HCT116 (cell line): ENCODE measurements at regions not wholly inside any gene's neighbourhood (a gene's known extent, or its start where the extent isn't known, plus 50 kb on each side); places are given as distances from the start of the nearest gene placed in this dataset.

Experiments used
- ATAC-seq: fragments of 200-7000 bp; cut with Tn5 transposase; 2 replicates; pipeline ENCODE4 v1.9.1; 2020; ENCODE audit warnings: mild to moderate bottlenecking, moderate library complexity
- BruUV-seq: library from RNA; stranded (reverse); fragments of 400-500 nt; replicated peaks from 2 replicates; lab custom pipeline; 2021; lab: Mats Ljungman, UMichigan
- CTCF ChIA-PET: fragments of 300-600 bp; sonication (Branson Sonifier 250); formaldehyde crosslinking; loops from one replicate; lab custom pipeline; 2021; ENCODE audit warnings: antibody characterized with exemption; lab: Charles Lee
- POLR2A ChIA-PET: fragments of 300-600, 350-600 bp; sonication (Branson Sonifier 250); formaldehyde crosslinking; loops from one replicate; lab custom pipeline; 2021; ENCODE audit warnings: antibody characterized with exemption; lab: Charles Lee
- RAD21 ChIA-PET, 2 experiments: fragments of 300-600 bp; sonication (Branson Sonifier 250); formaldehyde crosslinking; loops; one replicate each; lab custom pipeline; 2023; ENCODE audit warnings: low total read pairs in 2 of 2; ENCODE audit not compliant: uncharacterized antibody in 2 of 2, unreplicated experiment in 2 of 2, low non-redundant PET in 1 of 2; lab: Charles Lee
- DNase-seq: peaks from one replicate; pipeline ENCODE4 v3.0.0-alpha.2; 2010; ENCODE audit warnings: low read depth, low spot score
- H2AFZ ChIP-seq: fragments of 200-600 bp; shearing (Covaris generic), sonication (generic); 2 replicates; pipeline ENCODE4 v1.6.1; 2017; ENCODE audit warnings: low read depth, mixed run types, mixed read lengths, antibody characterized with exemption, low read length; ENCODE audit not compliant: poor library complexity, severe bottlenecking
- H3K27ac ChIP-seq: 2 replicates; pipeline ENCODE4 v1.5.1; 2012; ENCODE audit warnings: low read depth, low read length
- H3K27me3 ChIP-seq: fragments of 200-600 bp; sonication (generic); 2 replicates; pipeline ENCODE4 v1.6.1; 2016; ENCODE audit warnings: mixed run types, low read length, mixed read lengths; ENCODE audit not compliant: insufficient read depth
- H3K36me3 ChIP-seq, 2 experiments: fragments of 200-500 bp in 1 of 2; fragments of 200-600 bp in 1 of 2; sonication (Bioruptor generic) in 1 of 2; sonication (generic) in 1 of 2; 2 replicates each; pipeline versions ENCODE4 v1.5.1 to v1.6.1; 2014 to 2016; ENCODE audit warnings: low read length in 2 of 2, inconsistent platforms in 1 of 2, mixed read lengths in 1 of 2, mixed run types in 1 of 2; ENCODE audit not compliant: insufficient read depth in 2 of 2, control insufficient read depth in 1 of 2
- H3K4me1 ChIP-seq, 2 experiments: fragments of 200-600 bp in 1 of 2; sonication (generic) in 1 of 2; 2 replicates each; pipeline versions ENCODE4 v1.5.1 to v1.6.1; 2012 to 2017; ENCODE audit warnings: low read length in 2 of 2, inconsistent platforms in 1 of 2, mild to moderate bottlenecking in 1 of 2, mixed read lengths in 1 of 2, mixed run types in 1 of 2, moderate library complexity in 1 of 2; ENCODE audit not compliant: insufficient read depth in 2 of 2, control insufficient read depth in 1 of 2
- H3K4me2 ChIP-seq: fragments of 200-600 bp; sonication (generic); 2 replicates; pipeline ENCODE4 v1.6.1; 2017; ENCODE audit warnings: mixed run types, low read length, mixed read lengths
- H3K4me3 ChIP-seq, 2 experiments: fragments of 200-600 bp in 1 of 2; sonication (generic) in 1 of 2; replicated peaks in 1 of 2; 2 replicates each; pipeline ENCODE4 v1.5.1; 2011 to 2016; ENCODE audit warnings: low read length in 2 of 2, control low read depth in 1 of 2, low read depth in 1 of 2, mild to moderate bottlenecking in 1 of 2, mixed read lengths in 1 of 2, mixed run types in 1 of 2
- H3K79me2 ChIP-seq: fragments of 200-600 bp; sonication (generic); 2 replicates; pipeline ENCODE4 v1.6.1; 2017; ENCODE audit warnings: mild to moderate bottlenecking, mixed run types, low read length, moderate library complexity, mixed read lengths; ENCODE audit not compliant: insufficient read depth
- H3K9ac ChIP-seq: fragments of 200-600 bp; sonication (generic); 2 replicates; pipeline ENCODE4 v1.6.1; 2016; ENCODE audit warnings: low read length, mixed read lengths
- H3K9me2 ChIP-seq: fragments of 200-600 bp; sonication (generic), shearing (Covaris generic); 2 replicates; pipeline ENCODE4 v1.6.1; 2017; ENCODE audit warnings: mixed run types, mild to moderate bottlenecking, moderate library complexity; ENCODE audit not compliant: insufficient read depth
- H3K9me3 ChIP-seq, 2 experiments: fragments of 200-500 bp in 1 of 2; fragments of 200-600 bp in 1 of 2; sonication (Bioruptor generic) in 1 of 2; sonication (generic) in 1 of 2; 2 replicates each; pipeline ENCODE4 v1.6.1; 2014 to 2017; ENCODE audit warnings: low read length in 2 of 2, mixed read lengths in 2 of 2, inconsistent platforms in 1 of 2, low read depth in 1 of 2, mild to moderate bottlenecking in 1 of 2, mixed run types in 1 of 2, moderate library complexity in 1 of 2; ENCODE audit not compliant: control insufficient read depth in 1 of 2, insufficient read depth in 1 of 2
- H4K20me1 ChIP-seq: fragments of 200-600 bp; sonication (generic), shearing (Covaris generic); 2 replicates; pipeline ENCODE4 v1.6.1; 2017; ENCODE audit warnings: mixed run types, mild to moderate bottlenecking, moderate library complexity; ENCODE audit not compliant: insufficient read depth
- CEBPB ChIP-seq: IDR thresholded peaks from 2 replicates; pipeline ENCODE4 v1.6.1; 2012; ENCODE audit warnings: low read depth
- EZH2 ChIP-seq: fragments of 200-600 bp; sonication (generic); IDR thresholded peaks from 2 replicates; pipeline ENCODE4 v1.6.1; 2017; ENCODE audit warnings: antibody characterized with exemption, mixed run types
- FOSL1 ChIP-seq: IDR thresholded peaks from 2 replicates; pipeline ENCODE4 v1.6.1; 2012; ENCODE audit warnings: low read depth
- JUND ChIP-seq: IDR thresholded peaks from 2 replicates; pipeline ENCODE4 v1.6.1; 2012
- POLR2AphosphoS5 ChIP-seq: IDR thresholded peaks from 2 replicates; pipeline ENCODE4 v1.6.1; 2011; ENCODE audit warnings: mild to moderate bottlenecking, low read depth, low read length, moderate library complexity
- RAD21 ChIP-seq: IDR thresholded peaks from 2 replicates; pipeline ENCODE4 v1.6.1; 2012; ENCODE audit warnings: low read depth, mild to moderate bottlenecking
- SIN3A ChIP-seq: IDR thresholded peaks from 2 replicates; pipeline ENCODE4 v1.6.1; 2012; ENCODE audit warnings: low read depth
- TCF7L2 ChIP-seq: IDR thresholded peaks from 2 replicates; pipeline ENCODE4 v1.7.0; 2011; ENCODE audit warnings: borderline replicate concordance, inconsistent platforms; ENCODE audit not compliant: insufficient read depth, insufficient read length; ENCODE audit errors: extremely low read depth
- YY1 ChIP-seq: IDR thresholded peaks from 2 replicates; pipeline ENCODE4 v1.6.1; 2011; ENCODE audit warnings: low read length, low read depth, moderate library complexity, mild to moderate bottlenecking; ENCODE audit not compliant: insufficient replicate concordance; ENCODE audit errors: extremely low read depth
- ZNF274 ChIP-seq: fragments of 200-500 bp; sonication (Bioruptor generic); IDR thresholded peaks from 2 replicates; pipeline ENCODE4 v1.6.1; 2014; ENCODE audit warnings: mild to moderate bottlenecking, low read depth, low read length, inconsistent platforms
- intact Hi-C: fragments of 100-400 bp; cut with micrococcal nuclease; formaldehyde crosslinking; loops from 2 replicates; pipeline ENCODE4 v1.10.0; 2022
- TF ChIP-seq, protein P1 (sequence below): IDR thresholded peaks from 2 replicates; pipeline ENCODE4 v1.6.1; 2012; ENCODE audit warnings: low read depth
- TF ChIP-seq, protein P2 (sequence below), 3 experiments: fragments of 200-600 bp in 1 of 3; sonication (generic) in 1 of 3; IDR thresholded peaks in 2 of 3; conservative IDR thresholded peaks in 1 of 3; 2 replicates each; pipeline ENCODE4 v1.5.1; 2012 to 2017; ENCODE audit warnings: low read depth in 2 of 3, low read length in 2 of 3, antibody characterized with exemption in 1 of 3, borderline replicate concordance in 1 of 3, control low read depth in 1 of 3, mild to moderate bottlenecking in 1 of 3, mixed read lengths in 1 of 3, mixed run types in 1 of 3, moderate library complexity in 1 of 3; ENCODE audit not compliant: insufficient read depth in 1 of 3
- TF ChIP-seq, protein P3 (sequence below): IDR thresholded peaks from 2 replicates; pipeline ENCODE4 v1.6.1; 2011; ENCODE audit warnings: mild to moderate bottlenecking, low read length, moderate library complexity; ENCODE audit not compliant: insufficient replicate concordance; ENCODE audit errors: extremely low read depth

DNA sequence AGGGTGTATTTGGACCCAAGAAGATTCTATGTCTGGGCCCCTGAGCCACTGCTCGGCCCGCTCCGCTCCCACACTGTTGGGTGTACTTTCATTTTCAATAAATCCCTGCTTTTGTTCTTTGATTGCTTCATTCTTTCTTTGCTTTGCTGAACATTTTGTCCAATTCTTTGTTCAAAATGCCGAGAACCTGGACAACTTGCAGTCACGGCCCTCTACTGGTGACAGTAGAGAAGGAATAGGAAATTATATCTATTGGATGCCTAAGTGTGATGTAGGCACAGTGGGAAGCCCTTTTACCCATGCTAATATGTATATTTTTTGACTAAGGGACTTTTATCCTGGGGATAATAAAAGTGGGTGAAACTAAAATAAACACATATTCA is 340.8 kb downstream of the LRRC3B start:
- POLR2A ChIA-PET, result no interaction called here
- Histone ChIP-seq H3K4me3 (no peak overlapping the region), H4K20me1 (no peaks in the 10 kb centered on the region), H3K9me3 (no peaks in the 10 kb centered on the region)
- DNase-seq, result no peak
- TF ChIP-seq, protein P1, sequence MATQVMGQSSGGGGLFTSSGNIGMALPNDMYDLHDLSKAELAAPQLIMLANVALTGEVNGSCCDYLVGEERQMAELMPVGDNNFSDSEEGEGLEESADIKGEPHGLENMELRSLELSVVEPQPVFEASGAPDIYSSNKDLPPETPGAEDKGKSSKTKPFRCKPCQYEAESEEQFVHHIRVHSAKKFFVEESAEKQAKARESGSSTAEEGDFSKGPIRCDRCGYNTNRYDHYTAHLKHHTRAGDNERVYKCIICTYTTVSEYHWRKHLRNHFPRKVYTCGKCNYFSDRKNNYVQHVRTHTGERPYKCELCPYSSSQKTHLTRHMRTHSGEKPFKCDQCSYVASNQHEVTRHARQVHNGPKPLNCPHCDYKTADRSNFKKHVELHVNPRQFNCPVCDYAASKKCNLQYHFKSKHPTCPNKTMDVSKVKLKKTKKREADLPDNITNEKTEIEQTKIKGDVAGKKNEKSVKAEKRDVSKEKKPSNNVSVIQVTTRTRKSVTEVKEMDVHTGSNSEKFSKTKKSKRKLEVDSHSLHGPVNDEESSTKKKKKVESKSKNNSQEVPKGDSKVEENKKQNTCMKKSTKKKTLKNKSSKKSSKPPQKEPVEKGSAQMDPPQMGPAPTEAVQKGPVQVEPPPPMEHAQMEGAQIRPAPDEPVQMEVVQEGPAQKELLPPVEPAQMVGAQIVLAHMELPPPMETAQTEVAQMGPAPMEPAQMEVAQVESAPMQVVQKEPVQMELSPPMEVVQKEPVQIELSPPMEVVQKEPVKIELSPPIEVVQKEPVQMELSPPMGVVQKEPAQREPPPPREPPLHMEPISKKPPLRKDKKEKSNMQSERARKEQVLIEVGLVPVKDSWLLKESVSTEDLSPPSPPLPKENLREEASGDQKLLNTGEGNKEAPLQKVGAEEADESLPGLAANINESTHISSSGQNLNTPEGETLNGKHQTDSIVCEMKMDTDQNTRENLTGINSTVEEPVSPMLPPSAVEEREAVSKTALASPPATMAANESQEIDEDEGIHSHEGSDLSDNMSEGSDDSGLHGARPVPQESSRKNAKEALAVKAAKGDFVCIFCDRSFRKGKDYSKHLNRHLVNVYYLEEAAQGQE, result no peak
- TF ChIP-seq POLR2AphosphoS5, result no peak
- 0 out of 2 replicates have a peak, but pooled peaks have one; percentile 5 for TF ChIP-seq RAD21
- TF ChIP-seq TCF7L2, result no peak
- no peak for TF ChIP-seq ZNF274
- TF ChIP-seq, protein P2, sequence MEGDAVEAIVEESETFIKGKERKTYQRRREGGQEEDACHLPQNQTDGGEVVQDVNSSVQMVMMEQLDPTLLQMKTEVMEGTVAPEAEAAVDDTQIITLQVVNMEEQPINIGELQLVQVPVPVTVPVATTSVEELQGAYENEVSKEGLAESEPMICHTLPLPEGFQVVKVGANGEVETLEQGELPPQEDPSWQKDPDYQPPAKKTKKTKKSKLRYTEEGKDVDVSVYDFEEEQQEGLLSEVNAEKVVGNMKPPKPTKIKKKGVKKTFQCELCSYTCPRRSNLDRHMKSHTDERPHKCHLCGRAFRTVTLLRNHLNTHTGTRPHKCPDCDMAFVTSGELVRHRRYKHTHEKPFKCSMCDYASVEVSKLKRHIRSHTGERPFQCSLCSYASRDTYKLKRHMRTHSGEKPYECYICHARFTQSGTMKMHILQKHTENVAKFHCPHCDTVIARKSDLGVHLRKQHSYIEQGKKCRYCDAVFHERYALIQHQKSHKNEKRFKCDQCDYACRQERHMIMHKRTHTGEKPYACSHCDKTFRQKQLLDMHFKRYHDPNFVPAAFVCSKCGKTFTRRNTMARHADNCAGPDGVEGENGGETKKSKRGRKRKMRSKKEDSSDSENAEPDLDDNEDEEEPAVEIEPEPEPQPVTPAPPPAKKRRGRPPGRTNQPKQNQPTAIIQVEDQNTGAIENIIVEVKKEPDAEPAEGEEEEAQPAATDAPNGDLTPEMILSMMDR (IDR thresholded peaks at IDR 0.05 in 2 of 3, conservative IDR thresholded peaks at IDR 0.05 in 1 of 3; ENCODE audit: borderline replicate concordance in 1 of 3, insufficient read depth in 1 of 3, low read depth in 2 of 3, low read length in 2 of 3), result peak in 2 of 3 experiments; percentile 47 to 57; a peak in 4 of 6 replicates
- TF ChIP-seq SIN3A, result no peak
- TF ChIP-seq, protein P3, sequence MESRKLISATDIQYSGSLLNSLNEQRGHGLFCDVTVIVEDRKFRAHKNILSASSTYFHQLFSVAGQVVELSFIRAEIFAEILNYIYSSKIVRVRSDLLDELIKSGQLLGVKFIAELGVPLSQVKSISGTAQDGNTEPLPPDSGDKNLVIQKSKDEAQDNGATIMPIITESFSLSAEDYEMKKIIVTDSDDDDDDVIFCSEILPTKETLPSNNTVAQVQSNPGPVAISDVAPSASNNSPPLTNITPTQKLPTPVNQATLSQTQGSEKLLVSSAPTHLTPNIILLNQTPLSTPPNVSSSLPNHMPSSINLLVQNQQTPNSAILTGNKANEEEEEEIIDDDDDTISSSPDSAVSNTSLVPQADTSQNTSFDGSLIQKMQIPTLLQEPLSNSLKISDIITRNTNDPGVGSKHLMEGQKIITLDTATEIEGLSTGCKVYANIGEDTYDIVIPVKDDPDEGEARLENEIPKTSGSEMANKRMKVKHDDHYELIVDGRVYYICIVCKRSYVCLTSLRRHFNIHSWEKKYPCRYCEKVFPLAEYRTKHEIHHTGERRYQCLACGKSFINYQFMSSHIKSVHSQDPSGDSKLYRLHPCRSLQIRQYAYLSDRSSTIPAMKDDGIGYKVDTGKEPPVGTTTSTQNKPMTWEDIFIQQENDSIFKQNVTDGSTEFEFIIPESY, result no peak
- no peak for TF ChIP-seq CEBPB
- TF ChIP-seq FOSL1, result no peak
- TF ChIP-seq JUND, result no peak
- TF ChIP-seq EZH2, result no peak
- no peak for TF ChIP-seq YY1
- TF ChIP-seq, all 23 proteins: peak for 2
- CTCF ChIA-PET, result no interaction called here
- Histone ChIP-seq H3K27ac (no peak overlapping the region), H3K27me3 (no peaks in the 10 kb centered on the region), H3K9me2 (no peaks in the 10 kb centered on the region), H3K36me3 (no peaks in the 10 kb centered on the region), H3K4me1 (no peaks in the 10 kb centered on the region), H3K4me2 (no peak overlapping the region), H2AFZ (no peak overlapping the region), H3K79me2 (no peaks in the 10 kb centered on the region), H3K9ac (no peak overlapping the region)
- RAD21 ChIA-PET, result no interaction called here
- ATAC-seq, result peak; percentile 61
- no TSS peak for BruUV-seq
- intact Hi-C loops, result no loop called here
